SK-N-SH (cell line): ENCODE measurements at regions not wholly inside any gene's neighbourhood (a gene's known extent, or its start where the extent isn't known, plus 50 kb on each side); places are given as distances from the start of the nearest gene placed in this dataset.
A peak's percentile ranks its signal among the peaks of the same experiment; 100 is the strongest.

ENCODE experiments used
- CTCF ChIA-PET: fragments of 300-600, 350-600 bp; formaldehyde crosslinking; extraction: SDS; loops from one replicate; lab custom pipeline; 2021; lab: Yijun Ruan, JAX
- POLR2A ChIA-PET: fragments of 350-600 bp; sonication (Branson Sonifier 250); formaldehyde crosslinking; extraction: SDS; loops from one replicate; lab custom pipeline; 2020; ENCODE audit warnings: antibody characterized with exemption, inconsistent platforms; lab: Yijun Ruan, JAX
- DNase-seq: peaks from one replicate; pipeline ENCODE4 v3.0.0; 2012
- H2AFZ ChIP-seq: fragments of 200-600 bp; sonication (generic); 2 replicates; pipeline ENCODE4 v1.8.1; 2016; ENCODE audit warnings: antibody characterized with exemption, mild to moderate bottlenecking, low read depth
- H3F3A ChIP-seq: fragments of 200-600 bp; sonication (generic); replicated peaks from 2 replicates; pipeline ENCODE3; 2016; ENCODE audit warnings: antibody characterized with exemption, mild to moderate bottlenecking; ENCODE audit not compliant: insufficient read depth
- H3K27ac ChIP-seq, 2 experiments: fragments of 200-500 bp in 1 of 2; fragments of 200-600 bp in 1 of 2; sonication (Bioruptor generic) in 1 of 2; sonication (generic), shearing (Covaris generic) in 1 of 2; 2 replicates each; pipeline versions ENCODE4 v1.5.1 to v1.6.1; 2014 to 2016; ENCODE audit warnings: low read depth in 2 of 2, inconsistent platforms in 1 of 2, low read length in 1 of 2, mild to moderate bottlenecking in 1 of 2, mixed read lengths in 1 of 2
- H3K27me3 ChIP-seq: fragments of 200-600 bp; sonication (generic), shearing (Covaris generic); 2 replicates; pipeline ENCODE4 v1.6.1; 2016; ENCODE audit warnings: mixed run types; ENCODE audit not compliant: insufficient read depth
- H3K36me3 ChIP-seq, 2 experiments: fragments of 200-500 bp in 1 of 2; fragments of 200-600 bp in 1 of 2; sonication (Bioruptor generic) in 1 of 2; sonication (generic) in 1 of 2; replicated peaks in 1 of 2; 2 replicates each; pipeline versions ENCODE3 to v1.5.1; 2014 to 2016; ENCODE audit warnings: low read length in 1 of 2, mild to moderate bottlenecking in 1 of 2; ENCODE audit not compliant: insufficient read depth in 2 of 2, control insufficient read depth in 1 of 2
- H3K4me1 ChIP-seq, 2 experiments: fragments of 200-500 bp in 1 of 2; fragments of 200-600 bp in 1 of 2; sonication (Bioruptor generic) in 1 of 2; sonication (generic), shearing (Covaris generic) in 1 of 2; 2 replicates each; pipeline versions ENCODE4 v1.5.1 to v1.6.1; 2014 to 2016; ENCODE audit warnings: low read depth in 1 of 2, low read length in 1 of 2, mixed run types in 1 of 2; ENCODE audit not compliant: insufficient read depth in 2 of 2, control insufficient read depth in 1 of 2
- H3K4me2 ChIP-seq: fragments of 200-600 bp; sonication (generic), shearing (Covaris generic); 2 replicates; pipeline ENCODE4 v1.6.1; 2017; ENCODE audit warnings: mixed run types
- H3K4me3 ChIP-seq, 2 experiments: fragments of 200-500 bp in 1 of 2; fragments of 200-600 bp in 1 of 2; sonication (Bioruptor generic) in 1 of 2; sonication (generic), shearing (Covaris generic) in 1 of 2; 2 replicates each; pipeline versions ENCODE4 v1.5.1 to v1.8.1; 2014 to 2016; ENCODE audit warnings: low read depth in 2 of 2, inconsistent platforms in 1 of 2, low read length in 1 of 2, mild to moderate bottlenecking in 1 of 2, mixed read lengths in 1 of 2, moderate library complexity in 1 of 2
- H3K79me2 ChIP-seq: fragments of 200-600 bp; sonication (generic); 2 replicates; pipeline ENCODE4 v1.8.1; 2017; ENCODE audit warnings: mild to moderate bottlenecking; ENCODE audit not compliant: insufficient read depth
- H3K9ac ChIP-seq: fragments of 200-600 bp; sonication (generic); 2 replicates; pipeline ENCODE4 v1.6.1; 2017; ENCODE audit warnings: mixed run types
- H3K9me2 ChIP-seq: fragments of 200-600 bp; sonication (generic); 2 replicates; pipeline ENCODE4 v1.6.1; 2017; ENCODE audit warnings: mixed run types
- H3K9me3 ChIP-seq: fragments of 200-600 bp; sonication (generic); 2 replicates; pipeline ENCODE4 v1.6.1; 2017; ENCODE audit warnings: mixed run types, mild to moderate bottlenecking, moderate library complexity
- H4K20me1 ChIP-seq: fragments of 200-600 bp; sonication (generic); 2 replicates; pipeline ENCODE4 v1.6.1; 2017; ENCODE audit warnings: mild to moderate bottlenecking, mixed run types; ENCODE audit not compliant: insufficient read depth
- CHD2 ChIP-seq: fragments of 150-350 bp; IDR thresholded peaks from 2 replicates; pipeline ENCODE4 v1.6.1; 2018; ENCODE audit warnings: low read length; ENCODE audit not compliant: partially characterized antibody
- CTCF ChIP-seq: fragments of 200-600 bp; sonication (generic); IDR thresholded peaks from 2 replicates; pipeline ENCODE4 v1.6.1; 2017; ENCODE audit warnings: antibody characterized with exemption, mild to moderate bottlenecking, moderate library complexity
- ELF1 ChIP-seq: IDR thresholded peaks from 2 replicates; pipeline ENCODE4 v1.4.0; 2012
- FOSL2 ChIP-seq: IDR thresholded peaks from 2 replicates; pipeline ENCODE4 v1.4.0; 2012; ENCODE audit warnings: low read depth, mild to moderate bottlenecking, moderate library complexity, borderline replicate concordance
- GATA2 ChIP-seq: sonication (generic); formaldehyde crosslinking; IDR thresholded peaks from 2 replicates; pipeline ENCODE4 v1.5.0; 2020; ENCODE audit warnings: mild to moderate bottlenecking, missing genetic modification reagents
- IRF3 ChIP-seq: fragments of 150-350 bp; IDR thresholded peaks from 2 replicates; pipeline ENCODE4 v1.6.1; 2016; ENCODE audit warnings: mild to moderate bottlenecking, low read depth, low read length
- MEF2A ChIP-seq: IDR thresholded peaks from 2 replicates; pipeline ENCODE4 v1.4.0; 2012; ENCODE audit warnings: low read depth, borderline replicate concordance
- MXI1 ChIP-seq: IDR thresholded peaks from 2 replicates; pipeline ENCODE4 v1.6.1; 2012; ENCODE audit warnings: mild to moderate bottlenecking, low read depth, low read length, improper control_type of control experiment
- POLR2AphosphoS5 ChIP-seq: IDR thresholded peaks from 2 replicates; pipeline ENCODE4 v1.6.1; 2012; ENCODE audit warnings: low read depth, low read length
- RAD21 ChIP-seq: IDR thresholded peaks from 2 replicates; pipeline ENCODE4 v1.6.1; 2012; ENCODE audit warnings: mild to moderate bottlenecking, low read length
- RCOR1 ChIP-seq: fragments of 150-350 bp; IDR thresholded peaks from 2 replicates; pipeline ENCODE4 v1.6.1; 2017; ENCODE audit warnings: antibody characterized with exemption, low read length
- SIN3A ChIP-seq: IDR thresholded peaks from 2 replicates; pipeline ENCODE4 v1.6.1; 2012; ENCODE audit warnings: low read depth, mild to moderate bottlenecking, low read length, moderate library complexity, borderline replicate concordance
- TCF12 ChIP-seq: IDR thresholded peaks from 2 replicates; pipeline ENCODE4 v1.4.0; 2012
- TEAD4 ChIP-seq: IDR thresholded peaks from 2 replicates; pipeline ENCODE4 v1.4.0; 2012; ENCODE audit warnings: mild to moderate bottlenecking, borderline replicate concordance; ENCODE audit not compliant: insufficient read depth
- YY1 ChIP-seq: IDR thresholded peaks from 2 replicates; pipeline ENCODE4 v1.4.0; 2012; ENCODE audit warnings: low read depth, mild to moderate bottlenecking
- ZBTB33 ChIP-seq: IDR thresholded peaks from 2 replicates; pipeline ENCODE4 v1.4.0; 2012; ENCODE audit warnings: low read depth, borderline replicate concordance
- WGBS: methylation state at CpG from one replicate; pipeline ENCODE4 v1.1.6; 2017; ENCODE audit warnings: low lambda C conversion rate; 5-methylcytosine and 5-hydroxymethylcytosine counted together

- Histone ChIP-seq H3K4me2 (no peak overlapping the region), H3F3A (peaks cover 11% of the 10 kb centered on the region), H3K4me1 (0 out of 4 replicates have a peak, but pooled peaks cover 0 to 6% of the 10 kb centered on the region in 2 experiments), H3K4me3 (no peak overlapping the region)
- TF ChIP-seq TEAD4 (no peak), TCF12 (no peak), YY1 (no peak), CHD2 (no peak), MEF2A (no peak), FOSL2 (no peak), ZBTB33 (no peak), RAD21 (no peak), MXI1 (no peak), POLR2AphosphoS5 (no peak), CTCF (no peak), RCOR1 (no peak), GATA2 (CRISPR knock-in tag) (no peak), ELF1 (no peak), SIN3A (no peak), IRF3 (no peak)
- TF ChIP-seq, all 33 proteins: peak for 0
- Histone ChIP-seq H3K9me2 (no peaks in the 10 kb centered on the region), H4K20me1 (no peaks in the 10 kb centered on the region), H2AFZ (no peak overlapping the region), H3K27ac (peak overlapping the region in 1 of 2 experiments; percentile 77; a peak in 2 of 4 replicates), H3K27me3 (no peaks in the 10 kb centered on the region), H3K9ac (no peak overlapping the region), H3K79me2 (no peaks in the 10 kb centered on the region), H3K9me3 (no peaks in the 10 kb centered on the region), H3K36me3 (no peaks in the 10 kb centered on the region)
- WGBS, result 77% methylated on average over 3 of the region's 3 CpGs
- ChIA-PET CTCF (interaction anchor here (1.0 kb wide), 1 partner anchor 8 kb away, joined by 3 read pairs; no protein-coding TSS in a partner anchor), POLR2A (no interaction called here)
- DNase-seq, result no peak
Measured at GRCh38 chr16:64712026-64712425, 409.8 kb downstream of the CDH11 start.
